ENCODE measurements at regions not wholly inside any gene's neighbourhood (a gene's known extent, or its start where the extent isn't known, plus 50 kb on each side); places are given as distances from the start of the nearest gene placed in this dataset.
A peak's percentile ranks its signal among the peaks of the same experiment; 100 is the strongest.

DNA sequence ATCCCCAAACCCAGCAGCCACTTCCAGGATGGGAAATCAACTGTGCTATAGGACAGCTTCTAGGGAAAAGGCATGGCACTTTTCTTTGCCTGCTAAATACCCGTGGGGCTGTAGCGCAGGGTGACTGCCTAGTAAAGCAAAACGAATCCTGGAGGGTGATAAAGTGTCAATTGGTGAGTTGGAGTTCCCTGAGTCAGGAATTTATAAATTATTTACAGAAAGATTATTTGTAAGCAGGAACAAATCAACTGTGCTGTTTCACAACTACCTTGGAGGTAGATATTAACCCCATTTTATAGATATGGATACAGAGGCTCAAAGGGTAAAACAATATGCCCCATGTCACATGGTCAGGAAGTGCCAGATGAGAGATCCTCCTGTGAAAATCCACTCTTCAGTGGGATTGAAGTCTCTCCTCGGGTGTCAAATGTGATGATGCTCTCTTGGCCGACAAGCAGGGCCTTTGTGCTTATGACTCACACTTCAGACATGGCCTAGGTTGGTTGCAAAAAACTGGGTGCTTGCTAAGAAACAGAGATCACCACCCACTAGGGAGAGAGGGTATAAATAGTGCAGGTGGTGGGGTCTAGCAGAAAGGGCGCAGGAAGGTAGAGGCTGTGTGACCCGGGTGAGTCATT is 383.2 kb upstream of the ZMIZ1 start:
- no peak for ATAC-seq

DNA sequence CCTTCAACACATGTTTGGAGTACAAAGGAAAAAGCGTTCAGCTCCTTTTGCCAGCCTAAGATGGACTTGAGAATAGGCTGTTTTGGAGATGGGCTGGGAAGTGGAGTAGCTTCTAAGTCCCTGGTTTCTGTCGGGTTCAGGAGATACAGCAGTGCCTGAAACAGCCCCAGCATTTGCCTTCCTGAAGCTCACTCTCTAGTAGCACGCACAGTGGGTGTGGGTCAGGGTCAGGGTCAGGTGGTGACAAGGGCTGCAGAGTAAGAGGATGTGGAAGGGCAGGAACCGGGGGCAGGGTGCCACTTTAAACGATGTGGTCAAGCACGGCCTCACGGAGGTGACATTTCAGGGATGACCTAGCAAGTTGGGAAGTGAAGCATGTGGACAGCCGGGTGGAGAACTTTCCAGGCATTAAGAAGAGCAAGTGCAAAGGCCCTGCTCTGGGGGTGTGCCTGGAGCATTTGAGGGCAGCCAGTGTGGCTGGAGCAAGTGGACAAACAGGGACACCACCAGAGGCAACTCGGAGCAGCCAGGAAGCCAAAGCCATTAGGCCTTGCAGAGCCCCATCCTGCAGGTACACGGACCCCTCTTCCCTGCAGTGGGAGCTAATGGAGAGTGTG is 382.2 kb upstream of the ZMIZ1 start:
- peaks cover 0 to 13% of the 10 kb centered on the region in 2 donors for H3K4me1 ChIP-seq
- no peaks in the 10 kb centered on the region for H3K36me3 ChIP-seq
- DNase-seq (no peak), ATAC-seq (no peak)
- no peak for TF ChIP-seq POLR2A (IDR thresholded peaks at IDR 0.05)
- TF ChIP-seq, protein P1, sequence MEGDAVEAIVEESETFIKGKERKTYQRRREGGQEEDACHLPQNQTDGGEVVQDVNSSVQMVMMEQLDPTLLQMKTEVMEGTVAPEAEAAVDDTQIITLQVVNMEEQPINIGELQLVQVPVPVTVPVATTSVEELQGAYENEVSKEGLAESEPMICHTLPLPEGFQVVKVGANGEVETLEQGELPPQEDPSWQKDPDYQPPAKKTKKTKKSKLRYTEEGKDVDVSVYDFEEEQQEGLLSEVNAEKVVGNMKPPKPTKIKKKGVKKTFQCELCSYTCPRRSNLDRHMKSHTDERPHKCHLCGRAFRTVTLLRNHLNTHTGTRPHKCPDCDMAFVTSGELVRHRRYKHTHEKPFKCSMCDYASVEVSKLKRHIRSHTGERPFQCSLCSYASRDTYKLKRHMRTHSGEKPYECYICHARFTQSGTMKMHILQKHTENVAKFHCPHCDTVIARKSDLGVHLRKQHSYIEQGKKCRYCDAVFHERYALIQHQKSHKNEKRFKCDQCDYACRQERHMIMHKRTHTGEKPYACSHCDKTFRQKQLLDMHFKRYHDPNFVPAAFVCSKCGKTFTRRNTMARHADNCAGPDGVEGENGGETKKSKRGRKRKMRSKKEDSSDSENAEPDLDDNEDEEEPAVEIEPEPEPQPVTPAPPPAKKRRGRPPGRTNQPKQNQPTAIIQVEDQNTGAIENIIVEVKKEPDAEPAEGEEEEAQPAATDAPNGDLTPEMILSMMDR (IDR thresholded peaks at IDR 0.05 in 4 of 5, conservative IDR thresholded peaks at IDR 0.05 in 1 of 5) = no peak
- in situ Hi-C loops (cut with MboI; ENCODE audit: low sequenced_read_pairs in 4 of 4) = no loop called here
- no peaks in the 10 kb centered on the region for H3K27me3 ChIP-seq
- H3K9me3 ChIP-seq = no peaks in the 10 kb centered on the region
- H3K27ac ChIP-seq = no peak overlapping the region
- no peak overlapping the region for H3K4me3 ChIP-seq
- intact Hi-C loops (cut with DNase I; ENCODE audit: low total_unique reads) = no loop called here

More for the DNA sequence above, 383.2 kb upstream of the ZMIZ1 start:
- Histone ChIP-seq H3K4me1 (peaks cover 0 to 13% of the 10 kb centered on the region in 2 donors), H3K36me3 (no peaks in the 10 kb centered on the region), H3K27ac (no peak overlapping the region), H3K27me3 (no peaks in the 10 kb centered on the region), H3K4me3 (no peak overlapping the region), H3K9me3 (no peaks in the 10 kb centered on the region)
- in situ Hi-C loops (cut with MboI; ENCODE audit: low sequenced_read_pairs in 4 of 4) = no loop called here
- intact Hi-C loops (cut with DNase I; ENCODE audit: low total_unique reads) = no loop called here
- DNase-seq = no peak
- TF ChIP-seq, protein P1 (IDR thresholded peaks at IDR 0.05 in 4 of 5, conservative IDR thresholded peaks at IDR 0.05 in 1 of 5) = no peak
- no peak for TF ChIP-seq POLR2A (IDR thresholded peaks at IDR 0.05)

DNA sequence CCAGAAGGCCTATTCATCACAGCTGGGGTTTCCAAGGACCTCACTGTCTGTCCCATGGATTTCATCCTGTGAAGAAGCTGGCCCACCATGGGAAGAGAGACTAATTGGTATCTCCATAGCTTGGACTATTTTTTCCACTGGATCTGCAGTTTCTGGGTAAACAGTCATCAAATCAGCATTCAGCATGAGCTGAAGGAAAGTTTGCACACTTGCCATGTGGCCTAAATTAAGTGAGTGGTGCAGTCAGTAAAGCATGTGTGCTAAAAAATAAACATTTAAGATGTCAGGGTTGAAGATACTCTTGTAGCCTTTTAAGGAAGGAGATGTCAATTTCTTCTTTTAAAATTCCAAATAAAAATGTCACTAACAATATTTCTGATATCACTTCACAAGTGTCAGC is 381.1 kb upstream of the ZMIZ1 start:
- no peaks in the 10 kb centered on the region for H3K27me3 ChIP-seq
- in situ Hi-C loops (cut with MboI; ENCODE audit: low sequenced_read_pairs in 4 of 4) (no loop called here), intact Hi-C loops (cut with DNase I; ENCODE audit: low total_unique reads) (no loop called here)
- no peak overlapping the region for H3K27ac ChIP-seq
- DNase-seq (no peak), ATAC-seq (no peak)
- no peaks in the 10 kb centered on the region for H3K36me3 ChIP-seq
- no peaks in the 10 kb centered on the region for H3K9me3 ChIP-seq
- no peak overlapping the region for H3K4me3 ChIP-seq
- H3K4me1 ChIP-seq = peaks cover 0 to 13% of the 10 kb centered on the region in 2 donors
- TF ChIP-seq POLR2A (IDR thresholded peaks at IDR 0.05) = no peak

DNA sequence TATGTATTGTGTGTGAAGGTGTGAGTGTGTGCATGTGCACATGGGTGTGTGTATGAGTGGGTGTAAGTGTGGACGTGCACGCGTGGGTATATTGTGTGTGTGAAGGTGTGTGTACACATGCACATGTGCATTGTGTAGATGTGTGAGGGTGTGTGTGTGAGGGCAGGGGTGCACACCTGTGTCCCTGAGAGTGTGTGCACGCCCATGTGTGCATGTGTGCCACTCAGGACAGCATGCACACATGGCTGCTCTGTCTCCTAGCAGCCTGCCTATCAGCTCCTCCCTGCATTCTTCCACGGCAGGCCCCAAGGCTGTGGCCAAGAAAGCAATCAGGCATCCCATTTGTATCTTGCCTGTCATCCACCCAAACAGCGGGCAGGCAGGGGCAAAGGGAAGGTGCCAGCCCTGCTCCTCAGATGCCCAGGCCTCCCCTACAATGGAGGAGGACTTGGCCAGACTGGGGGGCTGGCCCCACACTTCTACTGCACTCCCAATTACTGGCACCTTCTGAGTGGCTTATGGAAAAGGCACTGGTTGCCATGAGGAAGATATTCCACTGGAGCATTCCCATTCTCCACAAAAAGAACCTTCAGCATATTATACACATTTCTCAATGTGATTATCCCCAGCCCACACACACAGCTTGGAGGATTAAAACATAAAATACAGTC is 380.4 kb upstream of the ZMIZ1 start:
- ATAC-seq (no peak), DNase-seq (no peak)
- H3K4me1 ChIP-seq = peaks cover 0 to 13% of the 10 kb centered on the region in 2 donors
- in situ Hi-C loops (cut with MboI; ENCODE audit: low sequenced_read_pairs in 4 of 4) = no loop called here
- H3K36me3 ChIP-seq = no peaks in the 10 kb centered on the region
- intact Hi-C loops (cut with DNase I; ENCODE audit: low total_unique reads) = no loop called here
- TF ChIP-seq, protein P1 (IDR thresholded peaks at IDR 0.05 in 4 of 5, conservative IDR thresholded peaks at IDR 0.05 in 1 of 5) = no peak
- TF ChIP-seq POLR2A (IDR thresholded peaks at IDR 0.05) = no peak
- no peaks in the 10 kb centered on the region for H3K9me3 ChIP-seq
- H3K27me3 ChIP-seq = no peaks in the 10 kb centered on the region
- H3K4me3 ChIP-seq = no peak overlapping the region
- no peak overlapping the region for H3K27ac ChIP-seq

DNA sequence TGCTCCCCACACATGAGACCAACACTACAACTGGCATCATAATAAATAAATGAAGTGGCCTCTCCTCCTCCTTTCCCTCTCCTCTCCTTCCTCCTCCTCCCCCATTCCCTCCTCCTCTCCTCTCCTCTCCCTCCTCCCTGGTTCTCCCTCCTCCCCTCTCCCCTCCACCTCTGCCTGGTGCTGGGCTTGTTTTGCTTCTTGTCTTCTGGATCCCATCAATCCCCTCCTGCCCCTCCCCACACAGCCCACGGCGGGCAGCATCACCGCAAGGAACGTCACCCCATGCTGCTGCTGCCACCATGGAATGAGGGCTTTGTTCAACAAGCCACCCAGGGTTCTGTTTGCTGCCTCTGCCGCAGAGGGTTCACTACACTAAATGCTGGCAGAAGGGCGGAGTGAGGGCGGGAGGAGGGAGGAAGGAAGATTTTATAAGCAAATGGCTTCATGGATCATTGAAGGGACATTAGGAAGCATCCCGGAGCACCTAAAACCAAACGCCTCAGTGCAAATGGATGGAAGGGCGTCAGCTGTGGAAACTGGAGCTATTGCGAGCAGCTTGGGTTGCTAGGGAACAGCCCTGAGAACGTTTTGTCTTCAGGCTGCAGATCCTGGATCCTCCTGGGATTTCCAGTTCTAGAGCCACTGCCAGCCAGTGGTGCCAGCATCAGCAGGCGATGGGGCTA is 379.7 kb upstream of the ZMIZ1 start:
- TF ChIP-seq POLR2A (IDR thresholded peaks at IDR 0.05) = no peak
- TF ChIP-seq, protein P1 (IDR thresholded peaks at IDR 0.05 in 4 of 5, conservative IDR thresholded peaks at IDR 0.05 in 1 of 5) = no peak
- no peaks in the 10 kb centered on the region for H3K9me3 ChIP-seq
- peak overlapping the region in 1 of 4 donors; percentile 25 for H3K27ac ChIP-seq
- intact Hi-C loops (cut with DNase I; ENCODE audit: low total_unique reads) = no loop called here
- DNase-seq (peak; percentile 59 to 64), ATAC-seq (peak; percentile 92 to 97)
- no peaks in the 10 kb centered on the region for H3K27me3 ChIP-seq
- H3K36me3 ChIP-seq = no peaks in the 10 kb centered on the region
- in situ Hi-C loops (cut with MboI; ENCODE audit: low sequenced_read_pairs in 4 of 4) = no loop called here
- no peak overlapping the region for H3K4me3 ChIP-seq
- peaks cover 0 to 13% of the 10 kb centered on the region in 2 donors for H3K4me1 ChIP-seq

Measured in gastrocnemius medialis (tissue), 4 donors.